Smooth muscle cell (in vitro differentiated cells): ENCODE measurements at regions not wholly inside any gene's neighbourhood (a gene's known extent, or its start where the extent isn't known, plus 50 kb on each side); places are given as distances from the start of the nearest gene placed in this dataset.

ENCODE experiments used
- DNase-seq: peaks from one replicate; lab custom pipeline; 2025; ENCODE audit not compliant: unreplicated experiment; lab: John Stamatoyannopoulos, UW
- H2AFZ ChIP-seq: fragments of 200-600 bp; sonication (generic); 2 replicates; pipeline ENCODE4 v1.6.0; 2016; ENCODE audit warnings: antibody characterized with exemption, low read depth, mild to moderate bottlenecking
- H3F3A ChIP-seq: fragments of 200-600 bp; sonication (generic); 2 replicates; pipeline ENCODE4 v1.6.0; 2017; ENCODE audit warnings: antibody characterized with exemption, low read depth
- H3K27ac ChIP-seq: fragments of 200-600 bp; sonication (generic); 2 replicates; pipeline ENCODE4 v1.5.1; 2016; ENCODE audit warnings: low read depth, mild to moderate bottlenecking
- H3K27me3 ChIP-seq: fragments of 200-600 bp; sonication (generic); 2 replicates; pipeline ENCODE4 v1.6.1; 2016; ENCODE audit warnings: low read depth, mild to moderate bottlenecking
- H3K36me3 ChIP-seq: fragments of 200-600 bp; sonication (generic); 2 replicates; pipeline ENCODE4 v1.5.1; 2016; ENCODE audit warnings: low read depth
- H3K4me1 ChIP-seq: fragments of 200-600 bp; sonication (generic); 2 replicates; pipeline ENCODE4 v1.5.1; 2016; ENCODE audit warnings: low read depth
- H3K4me2 ChIP-seq: fragments of 200-600 bp; sonication (generic); 2 replicates; pipeline ENCODE4 v1.6.0; 2016; ENCODE audit warnings: mild to moderate bottlenecking
- H3K4me3 ChIP-seq: fragments of 200-600 bp; sonication (generic); 2 replicates; pipeline ENCODE4 v1.5.1; 2016; ENCODE audit warnings: mild to moderate bottlenecking
- H3K79me2 ChIP-seq: fragments of 200-600 bp; sonication (generic); 2 replicates; pipeline ENCODE4 v1.6.0; 2016; ENCODE audit warnings: low read depth, mild to moderate bottlenecking
- H3K9ac ChIP-seq: fragments of 200-600 bp; sonication (generic); 2 replicates; pipeline ENCODE4 v1.6.0; 2016; ENCODE audit warnings: low read depth
- H3K9me3 ChIP-seq: fragments of 200-600 bp; sonication (generic); replicated peaks from 2 replicates; pipeline ENCODE4 v1.5.1; 2016; ENCODE audit warnings: low read depth
- H4K20me1 ChIP-seq: fragments of 200-600 bp; sonication (generic); 2 replicates; pipeline ENCODE4 v1.6.0; 2016; ENCODE audit warnings: low read depth
- WGBS: methylation state at CpG from one replicate; pipeline ENCODE4 v1.1.7; 2016; ENCODE audit warnings: low lambda C conversion rate; 5-methylcytosine and 5-hydroxymethylcytosine counted together
- TF ChIP-seq, protein P1 (sequence below): fragments of 200-600 bp; sonication (generic); IDR thresholded peaks from 2 replicates; pipeline ENCODE4 v1.5.1; 2017; ENCODE audit warnings: borderline replicate concordance, mild to moderate bottlenecking, antibody characterized with exemption; ENCODE audit not compliant: insufficient read depth, poor library complexity, severe bottlenecking

DNA sequence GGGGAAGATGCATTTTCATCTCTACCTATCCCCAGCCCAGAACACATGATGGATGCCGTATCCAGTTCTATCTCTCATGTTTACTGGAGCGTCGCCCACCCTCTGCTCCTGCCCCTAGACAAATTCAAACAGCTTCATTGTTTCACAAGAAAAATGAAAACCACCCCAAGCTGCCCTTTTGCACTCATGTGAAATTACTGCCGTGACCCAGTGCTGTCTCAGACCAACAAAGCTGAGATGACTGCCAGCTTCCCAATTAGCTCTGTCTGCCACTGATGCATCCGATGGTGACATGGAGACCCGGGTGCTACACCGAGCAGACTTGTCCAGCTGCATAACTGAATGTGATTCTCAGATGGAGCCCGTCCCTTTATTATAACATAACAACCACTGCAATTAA is 67.7 kb downstream of the FOXI2 start:
- no peak for DNase-seq
- TF ChIP-seq, protein P1, sequence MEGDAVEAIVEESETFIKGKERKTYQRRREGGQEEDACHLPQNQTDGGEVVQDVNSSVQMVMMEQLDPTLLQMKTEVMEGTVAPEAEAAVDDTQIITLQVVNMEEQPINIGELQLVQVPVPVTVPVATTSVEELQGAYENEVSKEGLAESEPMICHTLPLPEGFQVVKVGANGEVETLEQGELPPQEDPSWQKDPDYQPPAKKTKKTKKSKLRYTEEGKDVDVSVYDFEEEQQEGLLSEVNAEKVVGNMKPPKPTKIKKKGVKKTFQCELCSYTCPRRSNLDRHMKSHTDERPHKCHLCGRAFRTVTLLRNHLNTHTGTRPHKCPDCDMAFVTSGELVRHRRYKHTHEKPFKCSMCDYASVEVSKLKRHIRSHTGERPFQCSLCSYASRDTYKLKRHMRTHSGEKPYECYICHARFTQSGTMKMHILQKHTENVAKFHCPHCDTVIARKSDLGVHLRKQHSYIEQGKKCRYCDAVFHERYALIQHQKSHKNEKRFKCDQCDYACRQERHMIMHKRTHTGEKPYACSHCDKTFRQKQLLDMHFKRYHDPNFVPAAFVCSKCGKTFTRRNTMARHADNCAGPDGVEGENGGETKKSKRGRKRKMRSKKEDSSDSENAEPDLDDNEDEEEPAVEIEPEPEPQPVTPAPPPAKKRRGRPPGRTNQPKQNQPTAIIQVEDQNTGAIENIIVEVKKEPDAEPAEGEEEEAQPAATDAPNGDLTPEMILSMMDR = no peak
- Histone ChIP-seq H3K36me3 (no peaks in the 10 kb centered on the region), H3K4me3 (no peak overlapping the region), H3K79me2 (no peaks in the 10 kb centered on the region), H3K9ac (no peak overlapping the region), H3K27ac (no peak overlapping the region), H3K4me1 (peaks cover 4% of the 10 kb centered on the region), H3K4me2 (no peak overlapping the region), H4K20me1 (no peaks in the 10 kb centered on the region), H3K27me3 (peaks cover 13% of the 10 kb centered on the region), H3F3A (no peaks in the 10 kb centered on the region), H3K9me3 (no peaks in the 10 kb centered on the region), H2AFZ (no peak overlapping the region)
- 87% methylated on average over 8 of the region's 8 CpGs for WGBS

DNA sequence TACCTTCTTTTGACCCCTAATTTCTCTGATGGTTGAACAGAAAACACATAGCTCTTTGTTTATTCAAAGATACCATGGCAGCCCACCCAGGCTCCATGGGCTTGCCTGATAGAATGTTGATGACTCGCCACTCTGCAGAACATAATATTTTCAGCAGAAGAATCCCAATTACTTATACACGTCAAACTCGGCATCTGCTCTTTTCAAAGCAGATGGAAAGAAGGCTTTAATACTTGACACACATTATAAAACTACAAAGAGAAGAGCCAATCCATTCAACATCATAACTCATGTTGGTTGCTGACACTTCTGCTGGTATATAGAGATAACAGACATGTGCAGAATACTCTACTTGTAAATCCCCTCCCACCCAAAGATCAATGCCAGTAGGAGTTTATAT is 69.0 kb downstream of the FOXI2 start:
- Histone ChIP-seq H2AFZ (no peak overlapping the region), H3K27me3 (peaks cover 13% of the 10 kb centered on the region), H3K4me2 (no peak overlapping the region), H3K36me3 (no peaks in the 10 kb centered on the region), H3K27ac (no peak overlapping the region), H3K9ac (no peak overlapping the region), H3K4me1 (peaks cover 4% of the 10 kb centered on the region), H3K4me3 (no peak overlapping the region), H3F3A (no peaks in the 10 kb centered on the region), H3K79me2 (no peaks in the 10 kb centered on the region), H4K20me1 (no peaks in the 10 kb centered on the region), H3K9me3 (no peaks in the 10 kb centered on the region)
- WGBS = 77% methylated on average over 3 of the region's 3 CpGs
- TF ChIP-seq, protein P1 = no peak
- DNase-seq = no peak

DNA sequence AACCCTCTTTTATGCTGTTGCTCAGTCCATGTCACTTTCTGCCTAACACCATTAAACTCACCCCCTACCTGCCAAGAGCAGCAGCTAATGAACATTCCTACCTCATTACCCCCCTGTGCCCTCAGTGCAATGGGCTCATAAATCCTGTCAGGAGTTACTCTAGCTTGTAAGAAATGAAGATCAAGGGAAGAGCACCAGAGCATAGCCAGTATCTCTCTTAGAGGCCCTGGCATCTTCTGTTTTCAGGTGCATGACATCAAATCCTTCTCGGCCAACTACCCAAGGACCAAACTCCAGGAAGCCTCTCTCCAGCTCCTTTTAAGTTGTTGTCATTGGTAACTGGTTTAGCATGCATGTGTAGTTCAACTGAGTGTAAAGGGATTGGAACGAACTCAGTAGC is 75.1 kb downstream of the FOXI2 start:
- Histone ChIP-seq H3K4me1 (peaks cover 4% of the 10 kb centered on the region), H3K27me3 (peaks cover 8% of the 10 kb centered on the region), H3K27ac (no peak overlapping the region), H3K9me3 (no peaks in the 10 kb centered on the region), H3K9ac (no peak overlapping the region), H3K4me3 (no peak overlapping the region), H3F3A (no peaks in the 10 kb centered on the region), H3K4me2 (no peak overlapping the region), H2AFZ (no peak overlapping the region), H4K20me1 (no peaks in the 10 kb centered on the region), H3K36me3 (no peaks in the 10 kb centered on the region), H3K79me2 (no peaks in the 10 kb centered on the region)
- 74% methylated on average over 2 of the region's 2 CpGs for WGBS
- DNase-seq = no peak
- TF ChIP-seq, protein P1 = no peak

DNA sequence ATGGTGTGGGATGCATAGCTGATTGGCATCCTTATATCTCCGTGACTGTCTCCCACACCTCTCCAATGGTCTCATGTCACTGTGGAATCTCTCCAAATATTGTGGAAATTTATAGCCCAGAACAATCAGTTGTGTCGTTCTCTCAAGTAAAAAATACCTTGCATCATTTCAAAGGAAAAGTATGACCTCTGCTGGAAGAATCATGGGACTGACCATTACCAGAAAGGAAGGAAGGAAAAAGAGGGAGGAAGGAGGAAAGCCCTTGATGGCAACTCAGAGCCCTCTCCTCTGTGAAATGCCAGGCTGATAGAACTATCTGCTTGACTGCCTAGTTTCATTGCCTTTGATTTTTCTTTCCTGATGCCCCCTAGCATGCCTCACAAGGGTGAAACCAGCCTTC is 76.3 kb downstream of the FOXI2 start:
- no peak overlapping the region for H3K9ac ChIP-seq

More for the DNA sequence above, 76.3 kb downstream of the FOXI2 start:
- no peaks in the 10 kb centered on the region for H3K4me1 ChIP-seq
- H3K27ac ChIP-seq = no peak overlapping the region
- TF ChIP-seq, protein P1 = peak; percentile 22
- no peak overlapping the region for H2AFZ ChIP-seq
- no peaks in the 10 kb centered on the region for H4K20me1 ChIP-seq
- H3K4me3 ChIP-seq = no peak overlapping the region
- H3F3A ChIP-seq = no peaks in the 10 kb centered on the region
- H3K36me3 ChIP-seq = no peaks in the 10 kb centered on the region
- no peak overlapping the region for H3K4me2 ChIP-seq
- H3K27me3 ChIP-seq = peaks cover 5% of the 10 kb centered on the region
- H3K79me2 ChIP-seq = no peaks in the 10 kb centered on the region
- 47% methylated on average over 2 of the region's 2 CpGs for WGBS
- no peak for DNase-seq
- H3K9me3 ChIP-seq = no peaks in the 10 kb centered on the region
